ENCODE measurements at regions not wholly inside any gene's neighbourhood (a gene's known extent, or its start where the extent isn't known, plus 50 kb on each side); places are given as distances from the start of the nearest gene placed in this dataset.

GRCh38 chr1:208631092-208631491, 386.9 kb upstream of the PLXNA2 start:
- H3K4me3 Mint-ChIP-seq (ENCODE audit: unreplicated experiment) = no peak overlapping the region
- peaks cover 17% of the 10 kb centered on the region for H3K27me3 Mint-ChIP-seq (ENCODE audit: low read depth)
- DNase-seq (ENCODE audit: low spot score) = no peak
- H3K9me3 Mint-ChIP-seq (ENCODE audit: low read depth) = no peaks in the 10 kb centered on the region
- H3K36me3 Mint-ChIP-seq (ENCODE audit: low read depth) = no peaks in the 10 kb centered on the region
- no peak for TF ChIP-seq CTCF (IDR thresholded peaks at IDR 0.05)
- no peak overlapping the region for H3K27ac Mint-ChIP-seq (ENCODE audit: unreplicated experiment)
- no peaks in the 10 kb centered on the region for H3K4me1 Mint-ChIP-seq (ENCODE audit: low read depth)

GRCh38 chr1:208631506-208631905, 387.3 kb upstream of the PLXNA2 start:
- DNase-seq (ENCODE audit: low spot score) = no peak
- no peaks in the 10 kb centered on the region for H3K9me3 Mint-ChIP-seq (ENCODE audit: low read depth)
- no peak overlapping the region for H3K4me3 Mint-ChIP-seq (ENCODE audit: unreplicated experiment)
- no peak overlapping the region for H3K27ac Mint-ChIP-seq (ENCODE audit: unreplicated experiment)
- peaks cover 17% of the 10 kb centered on the region for H3K27me3 Mint-ChIP-seq (ENCODE audit: low read depth)
- H3K36me3 Mint-ChIP-seq (ENCODE audit: low read depth) = no peaks in the 10 kb centered on the region
- TF ChIP-seq CTCF (IDR thresholded peaks at IDR 0.05) = no peak
- no peaks in the 10 kb centered on the region for H3K4me1 Mint-ChIP-seq (ENCODE audit: low read depth)

- no peak overlapping the region for H3K4me3 Mint-ChIP-seq (ENCODE audit: unreplicated experiment)
- H3K4me1 Mint-ChIP-seq (ENCODE audit: low read depth) = no peaks in the 10 kb centered on the region
- H3K27ac Mint-ChIP-seq (ENCODE audit: unreplicated experiment) = no peak overlapping the region
- peaks cover 27% of the 10 kb centered on the region for H3K27me3 Mint-ChIP-seq (ENCODE audit: low read depth)
- H3K36me3 Mint-ChIP-seq (ENCODE audit: low read depth) = no peaks in the 10 kb centered on the region
- TF ChIP-seq CTCF (IDR thresholded peaks at IDR 0.05) = no peak
- no peaks in the 10 kb centered on the region for H3K9me3 Mint-ChIP-seq (ENCODE audit: low read depth)
- DNase-seq (ENCODE audit: low spot score) = no peak
These were observed 390.4 kb upstream of the PLXNA2 start for GRCh38 chr1:208634346-208635140.

- no peaks in the 10 kb centered on the region for H3K4me1 Mint-ChIP-seq (ENCODE audit: low read depth)
- no peak for TF ChIP-seq CTCF (IDR thresholded peaks at IDR 0.05)
- DNase-seq (ENCODE audit: low spot score) = no peak
- peaks cover 38% of the 10 kb centered on the region for H3K27me3 Mint-ChIP-seq (ENCODE audit: low read depth)
- no peaks in the 10 kb centered on the region for H3K36me3 Mint-ChIP-seq (ENCODE audit: low read depth)
- H3K4me3 Mint-ChIP-seq (ENCODE audit: unreplicated experiment) = no peak overlapping the region
- H3K9me3 Mint-ChIP-seq (ENCODE audit: low read depth) = no peaks in the 10 kb centered on the region
- no peak overlapping the region for H3K27ac Mint-ChIP-seq (ENCODE audit: unreplicated experiment)
These were observed 393.0 kb upstream of the PLXNA2 start for GRCh38 chr1:208637181-208637580.

- Mint-ChIP-seq H3K36me3 (ENCODE audit: low read depth) (no peaks in the 10 kb centered on the region), H3K9me3 (ENCODE audit: low read depth) (no peaks in the 10 kb centered on the region), H3K4me3 (ENCODE audit: unreplicated experiment) (no peak overlapping the region), H3K4me1 (ENCODE audit: low read depth) (no peaks in the 10 kb centered on the region), H3K27me3 (ENCODE audit: low read depth) (peaks cover 37% of the 10 kb centered on the region), H3K27ac (ENCODE audit: unreplicated experiment) (no peak overlapping the region)
- TF ChIP-seq CTCF (IDR thresholded peaks at IDR 0.05) = no peak
- DNase-seq (ENCODE audit: low spot score) = no peak
These were observed 395.2 kb upstream of the PLXNA2 start for GRCh38 chr1:208639382-208639781.
